Uterus (tissue), 3 donors: ENCODE measurements at regions not wholly inside any gene's neighbourhood (a gene's known extent, or its start where the extent isn't known, plus 50 kb on each side); places are given as distances from the start of the nearest gene placed in this dataset.

Experiments
- DNase-seq, 2 donors: peaks; one replicate each; pipeline ENCODE4 v3.0.0-alpha.2; 2019 to 2020
- H3K27ac ChIP-seq, 2 donors: fragments of 200-600 bp; sonication (generic); 1 replicate in 1 of 2; 2 replicates in 1 of 2; pipeline ENCODE4 v1.5.1; 2016 to 2018
- H3K27me3 ChIP-seq, 2 donors: fragments of 200-600 bp; sonication (generic); one replicate each; pipeline ENCODE4 v1.5.1; 2018 to 2019; ENCODE audit warnings: control low read depth in 1 of 2
- H3K36me3 ChIP-seq, 2 donors: fragments of 200-600 bp; sonication (generic); one replicate each; pipeline ENCODE4 v1.5.1; 2019; ENCODE audit warnings: control low read depth in 1 of 2
- H3K4me1 ChIP-seq, 2 donors: fragments of 200-600 bp; sonication (generic); one replicate each; pipeline ENCODE4 v1.5.1; 2018 to 2019; ENCODE audit warnings: control low read depth in 1 of 2
- H3K4me3 ChIP-seq, 2 donors: fragments of 200-600 bp; sonication (generic); 1 replicate in 1 of 2; 2 replicates in 1 of 2; pipeline ENCODE4 v1.5.1; 2018 to 2019; ENCODE audit warnings: mild to moderate bottlenecking in 1 of 2
- H3K9me3 ChIP-seq, 2 donors: fragments of 200-600 bp; sonication (generic); one replicate each; pipeline ENCODE4 v1.5.1; 2019; ENCODE audit warnings: control low read depth in 1 of 2
- CTCF ChIP-seq, 4 experiments: fragments of 200-600 bp in 2 of 4; fragments of 450-650 bp in 2 of 4; sonication (generic) in 2 of 4; IDR thresholded peaks; one replicate each; pipeline ENCODE4 v1.5.1; 2016 to 2019; ENCODE audit warnings: antibody characterized with exemption in 4 of 4, mild to moderate bottlenecking in 2 of 4, moderate library complexity in 1 of 4
- POLR2A ChIP-seq, 2 donors: fragments of 450-650 bp; IDR thresholded peaks; one replicate each; pipeline ENCODE4 v1.6.1; 2016; ENCODE audit warnings: antibody characterized with exemption in 2 of 2, mild to moderate bottlenecking in 1 of 2, moderate library complexity in 1 of 2
- intact Hi-C: fragments of 100-400 bp; cut with DNase I; formaldehyde crosslinking; loops from one replicate; pipeline ENCODE4 v1.15.1; 2023; ENCODE audit warnings: low total_unique reads
- donor health status: DM: yes; HTN: yes; CAD: no.

DNA sequence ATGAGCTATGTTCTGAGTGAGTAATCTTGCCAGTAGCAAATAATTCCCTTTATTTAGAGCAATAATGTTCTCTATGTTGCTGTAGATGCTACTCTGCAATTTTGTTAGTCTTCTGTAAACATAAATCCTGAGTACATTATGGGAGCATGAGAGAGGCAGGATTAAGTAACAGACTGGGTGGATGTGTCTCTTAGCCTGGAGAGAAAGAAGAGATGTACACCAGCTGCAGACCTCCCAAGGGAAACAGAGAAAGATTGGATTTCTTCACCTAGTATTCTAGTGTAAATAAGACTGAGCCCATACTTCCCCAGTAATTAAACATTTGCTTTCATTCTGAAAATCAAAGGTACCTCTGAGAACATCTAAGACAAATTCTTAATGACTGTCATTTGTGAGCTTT, 564.0 kb downstream of the TRHDE start:
- no peaks in the 10 kb centered on the region for H3K36me3 ChIP-seq
- TF ChIP-seq POLR2A (IDR thresholded peaks at IDR 0.05) = no peak
- TF ChIP-seq CTCF (IDR thresholded peaks at IDR 0.05) = no peak
- H3K27me3 ChIP-seq = no peaks in the 10 kb centered on the region
- H3K27ac ChIP-seq = no peak overlapping the region
- H3K4me3 ChIP-seq = no peak overlapping the region
- no peak for DNase-seq
- no peaks in the 10 kb centered on the region for H3K9me3 ChIP-seq
- no peaks in the 10 kb centered on the region for H3K4me1 ChIP-seq
- intact Hi-C loops = no loop called here

- intact Hi-C loops = no loop called here
Measured at GRCh38 chr12:72839696-72840095, 567.5 kb downstream of the TRHDE start.

DNA sequence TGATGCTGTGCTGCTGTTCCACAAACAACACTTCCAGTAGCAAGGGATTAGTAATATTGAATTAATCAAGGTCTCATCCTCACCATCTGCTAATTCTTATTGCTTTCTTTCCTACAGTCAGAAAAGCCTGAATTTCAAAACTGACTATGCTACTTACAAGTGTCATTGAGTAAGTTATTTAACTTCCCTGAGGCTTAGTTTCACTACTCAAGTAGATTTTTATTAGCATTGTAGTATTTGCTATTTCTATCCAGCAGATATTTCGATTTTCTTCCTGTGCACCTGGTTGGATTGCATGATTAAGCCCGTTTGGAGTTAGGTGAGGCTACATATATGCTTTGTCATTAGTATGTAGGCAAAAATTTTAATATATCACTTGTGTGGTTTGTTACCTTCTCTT, 591.5 kb downstream of the TRHDE start:
- TF ChIP-seq POLR2A (IDR thresholded peaks at IDR 0.05) (no peak), CTCF (IDR thresholded peaks at IDR 0.05) (no peak)
- Histone ChIP-seq H3K4me1 (no peaks in the 10 kb centered on the region), H3K9me3 (no peaks in the 10 kb centered on the region), H3K27ac (no peak overlapping the region), H3K36me3 (no peaks in the 10 kb centered on the region), H3K4me3 (no peak overlapping the region), H3K27me3 (no peaks in the 10 kb centered on the region)
- DNase-seq = no peak
- intact Hi-C loops = no loop called here

More at GRCh38 chr12:72839696-72840095, 567.5 kb downstream of the TRHDE start:
- no peak for DNase-seq
- TF ChIP-seq CTCF (IDR thresholded peaks at IDR 0.05) (no peak), POLR2A (IDR thresholded peaks at IDR 0.05) (no peak)
- H3K4me3 ChIP-seq = no peak overlapping the region
- no peaks in the 10 kb centered on the region for H3K27me3 ChIP-seq
- no peaks in the 10 kb centered on the region for H3K4me1 ChIP-seq
- no peaks in the 10 kb centered on the region for H3K9me3 ChIP-seq
- H3K27ac ChIP-seq = no peak overlapping the region
- H3K36me3 ChIP-seq = no peaks in the 10 kb centered on the region

GRCh38 chr12:72865921-72866320, 593.8 kb downstream of the TRHDE start:
- DNase-seq = no peak
- Histone ChIP-seq H3K4me1 (no peaks in the 10 kb centered on the region), H3K36me3 (no peaks in the 10 kb centered on the region), H3K27me3 (no peaks in the 10 kb centered on the region), H3K4me3 (no peak overlapping the region), H3K27ac (no peak overlapping the region), H3K9me3 (no peaks in the 10 kb centered on the region)
- intact Hi-C loops = no loop called here
- TF ChIP-seq POLR2A (IDR thresholded peaks at IDR 0.05) (no peak), CTCF (IDR thresholded peaks at IDR 0.05) (no peak)

GRCh38 chr12:72869024-72869423, 596.9 kb downstream of the TRHDE start:
- Histone ChIP-seq H3K27me3 (no peaks in the 10 kb centered on the region), H3K36me3 (no peaks in the 10 kb centered on the region), H3K27ac (no peak overlapping the region), H3K4me3 (no peak overlapping the region), H3K4me1 (no peaks in the 10 kb centered on the region), H3K9me3 (no peaks in the 10 kb centered on the region)
- intact Hi-C loops = no loop called here
- TF ChIP-seq CTCF (IDR thresholded peaks at IDR 0.05) = no peak
- TF ChIP-seq POLR2A (IDR thresholded peaks at IDR 0.05) = no peak
- no peak for DNase-seq
